Spleen (tissue), 11 donors: ENCODE measurements at regions not wholly inside any gene's neighbourhood (a gene's known extent, or its start where the extent isn't known, plus 50 kb on each side); places are given as distances from the start of the nearest gene placed in this dataset.
A peak's percentile ranks its signal among the peaks of the same experiment; 100 is the strongest.

Source experiments
- DNase-seq: peaks from one replicate; pipeline ENCODE4 v3.0.0-alpha.2; 2020
- H3K27ac ChIP-seq, 8 donors: fragments of 200-600 bp; sonication (generic) in 7 of 8; 1 replicate in 4 of 8; 2 replicates in 4 of 8; pipeline versions ENCODE4 v1.5.0 to v1.8.0; 2016 to 2021; ENCODE audit warnings: inconsistent platforms in 4 of 8, mild to moderate bottlenecking in 4 of 8, moderate library complexity in 1 of 8
- H3K27me3 ChIP-seq, 7 donors: fragments of 200-600 bp; sonication (generic) in 6 of 7; replicated peaks in 1 of 7; 1 replicate in 4 of 7; 2 replicates in 3 of 7; pipeline versions ENCODE4 v1.5.0 to v1.8.0; 2016 to 2021; ENCODE audit warnings: inconsistent platforms in 3 of 7, mild to moderate bottlenecking in 1 of 7
- H3K36me3 ChIP-seq, 6 donors: fragments of 200-600 bp; sonication (generic) in 5 of 6; 1 replicate in 4 of 6; 2 replicates in 2 of 6; pipeline versions ENCODE4 v1.5.0 to v1.8.0; 2016 to 2021; ENCODE audit warnings: inconsistent platforms in 2 of 6
- H3K4me1 ChIP-seq, 6 donors: fragments of 200-600 bp; sonication (generic) in 5 of 6; 1 replicate in 3 of 6; 2 replicates in 3 of 6; pipeline versions ENCODE4 v1.5.0 to v1.8.0; 2016 to 2021; ENCODE audit warnings: inconsistent platforms in 3 of 6
- H3K4me3 ChIP-seq, 8 donors: fragments of 200-600 bp; sonication (generic) in 7 of 8; 1 replicate in 4 of 8; 2 replicates in 4 of 8; pipeline versions ENCODE4 v1.5.0 to v1.8.0; 2016 to 2021; ENCODE audit warnings: inconsistent platforms in 4 of 8, mild to moderate bottlenecking in 4 of 8, moderate library complexity in 2 of 8
- H3K9me3 ChIP-seq, 8 donors: fragments of 200-600 bp; sonication (generic) in 7 of 8; 1 replicate in 4 of 8; 2 replicates in 4 of 8; pipeline versions ENCODE4 v1.5.0 to v1.8.0; 2016 to 2021; ENCODE audit warnings: inconsistent platforms in 4 of 8
- POLR2A ChIP-seq, 3 donors: fragments of 450-650 bp; IDR thresholded peaks; one replicate each; pipeline ENCODE4 v1.5.1; 2017; ENCODE audit warnings: antibody characterized with exemption in 3 of 3, mild to moderate bottlenecking in 1 of 3
- POLR2AphosphoS5 ChIP-seq, 3 donors: sonication (generic); formaldehyde crosslinking; IDR thresholded peaks; one replicate each; pipeline ENCODE4 v1.5.1; 2017; ENCODE audit warnings: antibody characterized with exemption in 3 of 3
- WGBS, 5 donors: extraction: QIAGEN DNeasy Blood & Tissue Kit in 3 of 5; methylation state at CpG; one replicate each; pipeline versions ENCODE4 v1.1.5 to v1.1.7; 2013 to 2018; 5-methylcytosine and 5-hydroxymethylcytosine counted together
- intact Hi-C: fragments of 100-400 bp; cut with DNase I; formaldehyde crosslinking; loops from one replicate; pipeline ENCODE4 v1.15.0; 2023; ENCODE audit warnings: low total_unique reads
- TF ChIP-seq, protein P1 (sequence below), 11 experiments: fragments of 200-600 bp in 7 of 11; fragments of 450-650 bp in 4 of 11; sonication (generic) in 4 of 11; IDR thresholded peaks in 8 of 11; conservative IDR thresholded peaks in 3 of 11; 1 replicate in 7 of 11; 2 replicates in 4 of 11; pipeline versions ENCODE4 v1.4.0 to v1.8.0; 2016 to 2021; ENCODE audit warnings: antibody characterized with exemption in 11 of 11, inconsistent platforms in 4 of 11, mild to moderate bottlenecking in 1 of 11
- donor health status: healthy with polysubstance abuse.
- donor health status: DM: no; HTN: no; CAD: no; lungs with moderate emphysema.
- donor health status: DM: no; HTN: no; CAD: no.
- donor health status: Bipolar disorder and iron deficiency.
- donor health status: healthy.
- donor health status: DM: no; HTN: no; CAD: no.
- donor health status: DM: yes; HTN: yes; CAD: no.

DNA sequence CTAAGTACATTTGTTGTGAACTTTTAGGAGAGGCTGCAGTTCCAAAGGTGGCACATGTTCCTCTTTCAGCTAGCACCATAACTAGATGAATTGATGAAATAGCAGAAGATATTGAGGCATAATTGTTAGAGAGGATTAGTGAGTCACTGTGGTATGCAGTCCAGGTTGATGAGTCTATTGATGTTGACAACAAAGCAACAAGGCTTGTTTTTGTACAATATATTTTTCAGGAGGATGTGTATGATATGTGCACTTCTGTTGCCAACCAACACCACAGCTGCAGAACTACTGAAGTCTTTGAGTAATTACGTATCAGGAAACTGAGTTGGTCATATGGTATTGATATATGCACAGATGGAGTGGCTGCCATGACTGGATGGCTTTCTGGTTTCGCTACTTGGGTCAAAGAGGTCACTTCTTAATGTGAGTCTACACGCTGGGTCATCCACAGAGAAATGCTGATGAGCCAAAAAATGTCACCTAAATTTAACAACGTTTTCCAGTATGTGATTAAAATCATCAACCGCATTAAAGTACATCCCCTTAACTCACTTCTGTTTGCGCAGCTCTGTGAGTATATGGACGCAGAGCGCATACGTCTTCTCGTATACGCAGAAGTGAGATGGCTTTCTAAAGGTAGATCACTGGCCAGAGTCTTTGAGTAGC is 261.3 kb upstream of the ANO5 start:
- intact Hi-C loops, result no loop called here
- Histone ChIP-seq H3K36me3 (no peaks in the 10 kb centered on the region), H3K27ac (no peak overlapping the region), H3K9me3 (no peaks in the 10 kb centered on the region), H3K4me3 (no peak overlapping the region), H3K4me1 (peaks cover 0 to 6% (median 0%) of the 10 kb centered on the region in 6 donors), H3K27me3 (no peaks in the 10 kb centered on the region)
- 84 to 90% (median 88%) methylated on average over 11 of the region's 11 CpGs for WGBS, 5 donors
- DNase-seq, result no peak
- TF ChIP-seq, protein P1, sequence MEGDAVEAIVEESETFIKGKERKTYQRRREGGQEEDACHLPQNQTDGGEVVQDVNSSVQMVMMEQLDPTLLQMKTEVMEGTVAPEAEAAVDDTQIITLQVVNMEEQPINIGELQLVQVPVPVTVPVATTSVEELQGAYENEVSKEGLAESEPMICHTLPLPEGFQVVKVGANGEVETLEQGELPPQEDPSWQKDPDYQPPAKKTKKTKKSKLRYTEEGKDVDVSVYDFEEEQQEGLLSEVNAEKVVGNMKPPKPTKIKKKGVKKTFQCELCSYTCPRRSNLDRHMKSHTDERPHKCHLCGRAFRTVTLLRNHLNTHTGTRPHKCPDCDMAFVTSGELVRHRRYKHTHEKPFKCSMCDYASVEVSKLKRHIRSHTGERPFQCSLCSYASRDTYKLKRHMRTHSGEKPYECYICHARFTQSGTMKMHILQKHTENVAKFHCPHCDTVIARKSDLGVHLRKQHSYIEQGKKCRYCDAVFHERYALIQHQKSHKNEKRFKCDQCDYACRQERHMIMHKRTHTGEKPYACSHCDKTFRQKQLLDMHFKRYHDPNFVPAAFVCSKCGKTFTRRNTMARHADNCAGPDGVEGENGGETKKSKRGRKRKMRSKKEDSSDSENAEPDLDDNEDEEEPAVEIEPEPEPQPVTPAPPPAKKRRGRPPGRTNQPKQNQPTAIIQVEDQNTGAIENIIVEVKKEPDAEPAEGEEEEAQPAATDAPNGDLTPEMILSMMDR (IDR thresholded peaks at IDR 0.05 in 8 of 11, conservative IDR thresholded peaks at IDR 0.05 in 3 of 11), result no peak
- no peak for TF ChIP-seq POLR2A (IDR thresholded peaks at IDR 0.05)
- TF ChIP-seq POLR2AphosphoS5 (IDR thresholded peaks at IDR 0.05), result no peak

DNA sequence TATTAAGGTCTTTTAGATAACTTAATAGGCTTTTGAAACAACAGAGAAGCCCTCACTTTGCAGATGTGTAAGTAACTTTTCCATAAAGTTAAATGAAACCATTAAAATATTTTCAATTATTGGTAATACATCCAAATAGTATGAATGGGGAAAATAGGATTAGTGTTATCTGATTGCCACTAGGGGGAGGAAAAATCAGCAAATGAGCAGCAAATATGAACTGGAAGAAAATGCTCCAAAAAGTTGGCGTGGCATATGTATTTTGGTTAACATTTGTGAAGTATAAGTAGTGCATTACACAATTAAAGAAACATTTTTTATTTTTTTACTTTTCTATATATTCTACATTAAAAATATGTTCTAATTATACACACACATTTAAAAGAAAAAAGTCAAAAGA is 259.8 kb upstream of the ANO5 start:
- 44 to 67% (median 57%) methylated on average over 1 of the region's 1 CpG for WGBS, 5 donors
- intact Hi-C loops, result no loop called here
- Histone ChIP-seq H3K27me3 (no peaks in the 10 kb centered on the region), H3K4me1 (peaks cover 0 to 6% (median 0%) of the 10 kb centered on the region in 6 donors), H3K27ac (no peak overlapping the region), H3K9me3 (no peaks in the 10 kb centered on the region), H3K4me3 (no peak overlapping the region), H3K36me3 (no peaks in the 10 kb centered on the region)
- DNase-seq, result no peak
- TF ChIP-seq POLR2AphosphoS5 (IDR thresholded peaks at IDR 0.05) (no peak), POLR2A (IDR thresholded peaks at IDR 0.05) (no peak)
- TF ChIP-seq, protein P1 (IDR thresholded peaks at IDR 0.05 in 8 of 11, conservative IDR thresholded peaks at IDR 0.05 in 3 of 11), result peak in 2 of 11 experiments; percentile 22 to 26

DNA sequence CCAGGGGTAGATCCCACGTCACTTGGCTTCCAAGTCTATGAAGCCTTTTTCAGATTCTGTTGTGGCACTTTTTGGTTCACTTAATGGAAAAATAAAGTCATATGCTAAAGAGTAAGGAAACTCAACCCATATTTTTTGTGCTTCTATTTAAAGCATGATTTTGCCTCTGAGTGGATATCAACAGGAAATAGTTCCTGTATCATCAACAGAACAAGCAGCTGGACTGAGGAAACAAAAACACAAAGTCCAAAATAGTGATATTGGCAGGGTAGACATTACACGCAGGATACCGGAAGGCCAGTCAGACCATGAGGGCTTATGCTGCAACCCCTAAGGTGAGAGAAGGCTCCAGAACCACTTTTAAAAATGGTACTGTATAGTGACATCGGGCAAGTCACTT is 248.3 kb upstream of the ANO5 start:
- TF ChIP-seq POLR2AphosphoS5 (IDR thresholded peaks at IDR 0.05), result no peak
- no peak for TF ChIP-seq POLR2A (IDR thresholded peaks at IDR 0.05)
- TF ChIP-seq, protein P1 (IDR thresholded peaks at IDR 0.05 in 8 of 11, conservative IDR thresholded peaks at IDR 0.05 in 3 of 11), result no peak
- intact Hi-C loops, result no loop called here
- H3K9me3 ChIP-seq, result peaks cover 0 to 7% (median 0%) of the 10 kb centered on the region in 8 donors
- H3K27ac ChIP-seq, result peak overlapping the region in 2 of 8 donors; percentile 9 to 30
- DNase-seq, result no peak
- no peaks in the 10 kb centered on the region for H3K27me3 ChIP-seq
- 54 to 82% (median 67%) methylated on average over 4 of the region's 4 CpGs for WGBS, 5 donors
- H3K36me3 ChIP-seq, result no peaks in the 10 kb centered on the region
- H3K4me3 ChIP-seq, result no peak overlapping the region
- H3K4me1 ChIP-seq, result no peaks in the 10 kb centered on the region

DNA sequence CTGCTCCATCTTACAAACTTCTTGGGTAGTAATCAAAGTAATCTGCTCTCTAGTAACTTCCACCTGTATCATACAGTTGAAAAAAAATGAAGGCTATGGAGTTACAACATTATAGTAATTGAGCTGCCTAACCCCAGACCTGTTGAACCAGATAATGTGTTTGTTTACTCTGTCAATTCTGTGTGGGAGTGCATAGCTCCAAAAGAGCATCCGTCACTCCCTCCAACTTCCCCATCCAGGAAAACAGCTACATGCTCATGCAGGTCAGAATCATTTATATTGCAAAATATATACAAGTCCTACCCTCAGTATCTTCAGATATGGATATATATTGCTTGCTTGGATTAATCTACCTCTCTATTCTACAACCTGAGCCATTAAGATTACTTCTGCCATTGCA is 244.0 kb upstream of the ANO5 start:
- 84 to 90% (median 88%) methylated on average over 1 of the region's 1 CpG for whole genome bisulfite sequencing, 5 donors
- Histone ChIP-seq H3K36me3 (no peaks in the 10 kb centered on the region), H3K27me3 (no peaks in the 10 kb centered on the region), H3K4me1 (no peaks in the 10 kb centered on the region), H3K27ac (no peak overlapping the region), H3K4me3 (no peak overlapping the region), H3K9me3 (peaks cover 0 to 11% (median 3%) of the 10 kb centered on the region in 8 donors)
- no peak for TF ChIP-seq POLR2A (IDR thresholded peaks at IDR 0.05)
- TF ChIP-seq POLR2AphosphoS5 (IDR thresholded peaks at IDR 0.05), result no peak
- TF ChIP-seq, protein P1 (IDR thresholded peaks at IDR 0.05 in 8 of 11, conservative IDR thresholded peaks at IDR 0.05 in 3 of 11), result no peak
- DNase-seq, result no peak
- intact Hi-C loops, result no loop called here
